ENCODE measurements at regions not wholly inside any gene's neighbourhood (a gene's known extent, or its start where the extent isn't known, plus 50 kb on each side); places are given as distances from the start of the nearest gene placed in this dataset.

DNA sequence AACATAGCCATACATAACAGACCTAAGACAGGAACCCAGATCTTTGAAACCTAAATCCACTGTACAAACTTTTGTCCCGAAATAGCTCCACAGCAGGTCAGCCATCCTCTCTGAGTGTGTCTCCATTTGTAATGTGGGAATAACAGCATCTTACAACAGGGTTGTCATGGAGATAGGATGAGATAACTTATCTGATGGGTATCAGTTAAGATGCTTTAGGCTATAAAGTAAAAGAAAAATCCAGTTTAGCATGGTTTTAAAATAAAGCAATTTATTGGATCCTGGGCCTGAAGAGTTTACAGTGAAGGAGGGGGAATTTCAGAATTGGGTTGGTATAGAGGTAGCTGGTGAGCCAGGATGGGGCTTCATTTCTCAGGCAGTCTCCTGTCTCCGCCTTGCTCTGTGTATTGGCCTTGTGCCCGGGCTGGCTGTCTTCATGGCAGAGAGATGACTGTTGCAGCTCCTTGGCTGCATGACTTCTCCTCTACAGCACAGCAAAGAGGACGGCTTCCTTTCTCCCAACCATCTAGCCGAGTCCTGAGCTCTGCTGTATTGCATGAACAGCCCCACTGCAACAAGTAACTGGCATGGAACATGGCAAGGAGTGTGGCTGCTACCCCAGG is 131.9 kb upstream of the PROK2 start:
- no peaks in the 10 kb centered on the region for H3K4me1 ChIP-seq (ENCODE audit: control insufficient read depth, insufficient read depth, low read length)
- BruUV-seq (replicated peaks): no TSS peak
- no peaks in the 10 kb centered on the region for H3K36me3 ChIP-seq (ENCODE audit: control insufficient read depth, insufficient read depth, low read length)
- H3K4me3 ChIP-seq (ENCODE audit: low read depth in 2 of 2, low read length in 2 of 2): no peak overlapping the region
- ChIA-PET CTCF (no interaction called here), POLR2A (no interaction called here)
- no peaks in the 10 kb centered on the region; the same call in 1 of the 2 replicates for H3K27me3 ChIP-seq (ENCODE audit: control insufficient read depth, insufficient read depth, low read length)
- DNase-seq (ENCODE audit: low read depth, low spot score) (no peak), ATAC-seq (no peak)
- intact Hi-C loops (cut with micrococcal nuclease; ENCODE audit: unreplicated experiment) (no loop called here), in situ Hi-C loops (cut with HindIII; ENCODE audit: low pct_unique_long_range_greater_than_20kb, low sequenced_read_pairs) (no loop called here)
- TF ChIP-seq POLR2AphosphoS5 (IDR thresholded peaks at IDR 0.05; ENCODE audit: low read depth, low read length): no peak
- TF ChIP-seq SIN3A (IDR thresholded peaks at IDR 0.05; ENCODE audit: borderline replicate concordance, insufficient read depth, low read depth, low read length): no peak
- TF ChIP-seq, protein P1, sequence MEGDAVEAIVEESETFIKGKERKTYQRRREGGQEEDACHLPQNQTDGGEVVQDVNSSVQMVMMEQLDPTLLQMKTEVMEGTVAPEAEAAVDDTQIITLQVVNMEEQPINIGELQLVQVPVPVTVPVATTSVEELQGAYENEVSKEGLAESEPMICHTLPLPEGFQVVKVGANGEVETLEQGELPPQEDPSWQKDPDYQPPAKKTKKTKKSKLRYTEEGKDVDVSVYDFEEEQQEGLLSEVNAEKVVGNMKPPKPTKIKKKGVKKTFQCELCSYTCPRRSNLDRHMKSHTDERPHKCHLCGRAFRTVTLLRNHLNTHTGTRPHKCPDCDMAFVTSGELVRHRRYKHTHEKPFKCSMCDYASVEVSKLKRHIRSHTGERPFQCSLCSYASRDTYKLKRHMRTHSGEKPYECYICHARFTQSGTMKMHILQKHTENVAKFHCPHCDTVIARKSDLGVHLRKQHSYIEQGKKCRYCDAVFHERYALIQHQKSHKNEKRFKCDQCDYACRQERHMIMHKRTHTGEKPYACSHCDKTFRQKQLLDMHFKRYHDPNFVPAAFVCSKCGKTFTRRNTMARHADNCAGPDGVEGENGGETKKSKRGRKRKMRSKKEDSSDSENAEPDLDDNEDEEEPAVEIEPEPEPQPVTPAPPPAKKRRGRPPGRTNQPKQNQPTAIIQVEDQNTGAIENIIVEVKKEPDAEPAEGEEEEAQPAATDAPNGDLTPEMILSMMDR (IDR thresholded peaks at IDR 0.05): no peak
- TF ChIP-seq REST (IDR thresholded peaks at IDR 0.05; ENCODE audit: insufficient read depth in 1 of 2, low read depth in 2 of 2, low read length in 1 of 2): no peak
- TF ChIP-seq TCF7L2 (IDR thresholded peaks at IDR 0.05; ENCODE audit: low read depth, low read length): no peak
- H3K9me3 ChIP-seq (ENCODE audit: control insufficient read depth, insufficient read depth, low read depth, low read length): no peaks in the 10 kb centered on the region
- no peak overlapping the region for H3K27ac ChIP-seq (ENCODE audit: low read length)

DNA sequence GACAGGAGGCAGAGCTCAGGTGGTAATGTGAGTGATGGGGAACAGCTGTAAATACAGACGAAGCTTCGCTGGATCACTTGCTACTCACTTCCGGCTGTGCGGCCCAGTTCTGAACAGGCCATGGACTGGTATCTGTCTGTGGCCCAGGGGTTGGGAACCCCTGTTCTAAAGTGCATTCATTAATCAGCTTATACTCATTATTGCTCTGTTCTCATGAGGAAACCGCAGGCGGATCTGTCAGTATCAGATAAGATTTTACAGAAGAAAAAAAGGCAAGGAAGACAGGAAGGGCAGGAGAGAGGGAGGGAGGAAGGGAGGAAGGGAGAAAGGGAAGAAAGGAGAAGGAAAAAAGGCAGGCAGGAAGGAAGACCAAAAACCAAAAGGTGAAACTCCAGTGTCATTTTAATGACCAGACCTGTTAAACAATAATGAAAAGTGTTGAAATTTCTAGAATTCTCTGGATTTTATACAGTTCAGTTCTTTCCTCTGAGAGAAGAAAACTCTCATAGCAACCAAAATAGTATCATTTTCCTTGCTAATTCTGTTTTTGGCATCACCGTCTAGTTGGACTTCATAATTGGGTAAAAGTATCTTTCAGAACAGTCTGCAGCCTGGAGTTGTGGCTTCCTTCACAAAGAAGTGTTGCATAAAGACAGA is 128.0 kb upstream of the PROK2 start:
- Histone ChIP-seq H3K4me1 (ENCODE audit: control insufficient read depth, insufficient read depth, low read length) (no peaks in the 10 kb centered on the region), H3K4me3 (ENCODE audit: low read depth in 2 of 2, low read length in 2 of 2) (no peak overlapping the region), H3K27ac (ENCODE audit: low read length) (no peak overlapping the region), H3K36me3 (ENCODE audit: control insufficient read depth, insufficient read depth, low read length) (no peaks in the 10 kb centered on the region), H3K9me3 (ENCODE audit: control insufficient read depth, insufficient read depth, low read depth, low read length) (no peaks in the 10 kb centered on the region), H3K27me3 (ENCODE audit: control insufficient read depth, insufficient read depth, low read length) (peaks cover 2% of the 10 kb centered on the region; the same call in 1 of the 2 replicates)
- TF ChIP-seq POLR2AphosphoS5 (IDR thresholded peaks at IDR 0.05; ENCODE audit: low read depth, low read length) (no peak), REST (IDR thresholded peaks at IDR 0.05; ENCODE audit: insufficient read depth in 1 of 2, low read depth in 2 of 2, low read length in 1 of 2) (no peak), SIN3A (IDR thresholded peaks at IDR 0.05; ENCODE audit: borderline replicate concordance, insufficient read depth, low read depth, low read length) (no peak), TCF7L2 (IDR thresholded peaks at IDR 0.05; ENCODE audit: low read depth, low read length) (no peak)
- TF ChIP-seq, protein P1 (IDR thresholded peaks at IDR 0.05): no peak
- in situ Hi-C loops (cut with HindIII; ENCODE audit: low pct_unique_long_range_greater_than_20kb, low sequenced_read_pairs) (no loop called here), intact Hi-C loops (cut with micrococcal nuclease; ENCODE audit: unreplicated experiment) (no loop called here)
- ChIA-PET POLR2A (no interaction called here), CTCF (no interaction called here)
- no TSS peak for BruUV-seq (replicated peaks)
- DNase-seq (ENCODE audit: low read depth, low spot score): no peak
- ATAC-seq: no peak
